Breast epithelium (tissue), 4 donors: ENCODE measurements at regions not wholly inside any gene's neighbourhood (a gene's known extent, or its start where the extent isn't known, plus 50 kb on each side); places are given as distances from the start of the nearest gene placed in this dataset.
A peak's percentile ranks its signal among the peaks of the same experiment; 100 is the strongest.

Experiments used
- DNase-seq, 2 donors: peaks; one replicate each; pipeline ENCODE4 v3.0.0-alpha.2; 2019; ENCODE audit warnings: low spot score in 2 of 2
- H3K27ac ChIP-seq, 2 donors: fragments of 200-600 bp; sonication (generic) in 1 of 2; one replicate each; pipeline ENCODE4 v1.5.1; 2016 to 2019; ENCODE audit warnings: mild to moderate bottlenecking in 1 of 2
- H3K27me3 ChIP-seq, 2 donors: fragments of 200-600 bp; sonication (generic) in 1 of 2; one replicate each; pipeline versions ENCODE4 v1.5.1 to v1.6.0; 2017 to 2019; ENCODE audit warnings: control low read depth in 1 of 2, mild to moderate bottlenecking in 1 of 2
- H3K36me3 ChIP-seq: fragments of 200-600 bp; one replicate; pipeline ENCODE4 v1.5.1; 2019
- H3K4me1 ChIP-seq, 2 donors: fragments of 200-600 bp; sonication (generic); one replicate each; pipeline ENCODE4 v1.5.1; 2016 to 2019; ENCODE audit warnings: control low read depth in 1 of 2
- H3K4me3 ChIP-seq, 3 donors: fragments of 200-600 bp; sonication (generic); 1 replicate in 2 of 3; 2 replicates in 1 of 3; pipeline ENCODE4 v1.5.1; 2016 to 2019; ENCODE audit warnings: mild to moderate bottlenecking in 3 of 3, moderate library complexity in 2 of 3
- H3K9me3 ChIP-seq, 2 donors: fragments of 200-600 bp; sonication (generic) in 1 of 2; one replicate each; pipeline ENCODE4 v1.5.1; 2016 to 2019; ENCODE audit warnings: control low read depth in 1 of 2
- CTCF ChIP-seq, 3 donors: fragments of 450-650 bp; IDR thresholded peaks; one replicate each; pipeline ENCODE4 v1.5.1; 2016 to 2017; ENCODE audit warnings: antibody characterized with exemption in 3 of 3, mild to moderate bottlenecking in 3 of 3, moderate library complexity in 3 of 3
- POLR2A ChIP-seq: fragments of 450-650 bp; IDR thresholded peaks from one replicate; pipeline ENCODE4 v1.6.1; 2016; ENCODE audit warnings: antibody characterized with exemption, mild to moderate bottlenecking, moderate library complexity
- POLR2AphosphoS5 ChIP-seq, 3 donors: sonication (generic); formaldehyde crosslinking; IDR thresholded peaks; one replicate each; pipeline ENCODE4 v1.6.1; 2017; ENCODE audit warnings: antibody characterized with exemption in 3 of 3
- intact Hi-C: fragments of 100-400 bp; cut with DNase I; formaldehyde crosslinking; loops from one replicate; pipeline ENCODE4 v1.15.1; 2023; ENCODE audit warnings: low total_unique reads

GRCh38 chr12:20213723-20214625, 154.4 kb upstream of the PDE3A start:
- H3K9me3 ChIP-seq = no peaks in the 10 kb centered on the region
- H3K4me1 ChIP-seq = peaks cover 0 to 4% of the 10 kb centered on the region in 2 donors
- peak overlapping the region; percentile 49 to 56 for H3K27ac ChIP-seq
- no peaks in the 10 kb centered on the region for H3K36me3 ChIP-seq
- TF ChIP-seq POLR2A (no peak), POLR2AphosphoS5 (IDR thresholded peaks at IDR 0.05) (no peak), CTCF (IDR thresholded peaks at IDR 0.05) (no peak)
- no peak overlapping the region for H3K4me3 ChIP-seq
- intact Hi-C loops = no loop called here
- DNase-seq = no peak
- H3K27me3 ChIP-seq = no peaks in the 10 kb centered on the region

- no peak for DNase-seq
- Histone ChIP-seq H3K4me3 (no peak overlapping the region), H3K4me1 (no peaks in the 10 kb centered on the region), H3K36me3 (no peaks in the 10 kb centered on the region), H3K27me3 (no peaks in the 10 kb centered on the region), H3K27ac (no peak overlapping the region), H3K9me3 (no peaks in the 10 kb centered on the region)
- TF ChIP-seq CTCF (IDR thresholded peaks at IDR 0.05) = no peak
- TF ChIP-seq POLR2A = no peak
- no peak for TF ChIP-seq POLR2AphosphoS5 (IDR thresholded peaks at IDR 0.05)
- intact Hi-C loops = no loop called here
Observed at GRCh38 chr12:20220339-20220738, 148.0 kb upstream of the PDE3A start.

- Histone ChIP-seq H3K9me3 (peaks cover 0 to 6% of the 10 kb centered on the region in 2 donors), H3K27ac (no peak overlapping the region), H3K36me3 (no peaks in the 10 kb centered on the region), H3K4me1 (no peaks in the 10 kb centered on the region), H3K4me3 (no peak overlapping the region), H3K27me3 (no peaks in the 10 kb centered on the region)
- no peak for DNase-seq
- intact Hi-C loops = no loop called here
- TF ChIP-seq POLR2A (no peak), POLR2AphosphoS5 (IDR thresholded peaks at IDR 0.05) (no peak), CTCF (IDR thresholded peaks at IDR 0.05) (no peak)
Observed at GRCh38 chr12:20232931-20233675, 135.2 kb upstream of the PDE3A start.

GRCh38 chr12:20234474-20234873, 133.9 kb upstream of the PDE3A start:
- Histone ChIP-seq H3K9me3 (peaks cover 0 to 6% of the 10 kb centered on the region in 2 donors), H3K4me3 (no peak overlapping the region), H3K27me3 (no peaks in the 10 kb centered on the region), H3K36me3 (no peaks in the 10 kb centered on the region), H3K27ac (no peak overlapping the region), H3K4me1 (no peaks in the 10 kb centered on the region)
- TF ChIP-seq POLR2AphosphoS5 (IDR thresholded peaks at IDR 0.05) (no peak), POLR2A (no peak), CTCF (IDR thresholded peaks at IDR 0.05) (no peak)
- DNase-seq = no peak
- intact Hi-C loops = no loop called here

- no peak for DNase-seq
- no peak for TF ChIP-seq POLR2AphosphoS5 (IDR thresholded peaks at IDR 0.05)
- TF ChIP-seq CTCF (IDR thresholded peaks at IDR 0.05) = no peak
- no peak for TF ChIP-seq POLR2A
- no peak overlapping the region for H3K4me3 ChIP-seq
- H3K4me1 ChIP-seq = no peaks in the 10 kb centered on the region
- no peak overlapping the region for H3K27ac ChIP-seq
- intact Hi-C loops = no loop called here
- H3K27me3 ChIP-seq = no peaks in the 10 kb centered on the region
- peaks cover 0 to 6% of the 10 kb centered on the region in 2 donors for H3K9me3 ChIP-seq
- H3K36me3 ChIP-seq = no peaks in the 10 kb centered on the region
Observed at GRCh38 chr12:20237091-20237490, 131.2 kb upstream of the PDE3A start.
